ENCODE measurements at regions not wholly inside any gene's neighbourhood (a gene's known extent, or its start where the extent isn't known, plus 50 kb on each side); places are given as distances from the start of the nearest gene placed in this dataset.
A peak's percentile ranks its signal among the peaks of the same experiment; 100 is the strongest.

- TF ChIP-seq PKNOX1 (IDR thresholded peaks at IDR 0.05) = peak; percentile 32; the same call in 1 of the 2 replicates
Observed at GRCh38 chr5:139740992-139741672, 54.5 kb upstream of the PSD2 start (continued).

GRCh38 chr5:139741823-139742172 is 53.8 kb upstream of the PSD2 start:
- H3K4me2 ChIP-seq (ENCODE audit: control insufficient read depth, insufficient read depth) = no peak overlapping the region
- in situ Hi-C loops (cut with MboI) (no loop called here), intact Hi-C loops (cut with micrococcal nuclease; ENCODE audit: unreplicated experiment) (no loop called here)
- H3K27ac ChIP-seq (ENCODE audit: control insufficient read depth, insufficient read depth) = no peak overlapping the region
- H2AFZ ChIP-seq (ENCODE audit: control insufficient read depth, low read depth, low read length) = no peak overlapping the region
- H3K79me2 ChIP-seq (ENCODE audit: control insufficient read depth, insufficient read depth, low read length) = no peaks in the 10 kb centered on the region
- TF ChIP-seq NRF1 (conservative IDR thresholded peaks at IDR 0.05; ENCODE audit: low read depth, low read length) (no peak), CREB1 (IDR thresholded peaks at IDR 0.05; ENCODE audit: low read depth) (no peak), ZBED1 (IDR thresholded peaks at IDR 0.05; ENCODE audit: borderline replicate concordance) (no peak), LARP7 (IDR thresholded peaks at IDR 0.05) (no peak), MYB (IDR thresholded peaks at IDR 0.05; ENCODE audit: borderline replicate concordance, low read depth, low read length) (no peak), BHLHE40 (IDR thresholded peaks at IDR 0.05; ENCODE audit: borderline replicate concordance in 1 of 2, low read depth in 2 of 2, low read length in 1 of 2) (no peak), ELK1 (IDR thresholded peaks at IDR 0.05; ENCODE audit: low read depth, low read length) (no peak), ESRRA (IDR thresholded peaks at IDR 0.05; ENCODE audit: low read length) (no peak)
- ChIA-PET CTCF (interaction anchor here (1.0 to 3.5 kb wide), 3 partner anchors 11 to 108 kb away, joined by 3 to 19 read pairs (median 13); no protein-coding TSS in a partner anchor), POLR2A (no interaction called here), RAD21 (ENCODE audit: unreplicated experiment) (interaction anchor here (0.9 to 1.6 kb wide), 3 partner anchors 30 to 108 kb away, joined by 3 to 5 read pairs (median 3); no protein-coding TSS in a partner anchor), SMC1A (ENCODE audit: uncharacterized antibody, unreplicated experiment) (interaction anchor here (1.2 to 6.6 kb wide), 4 partner anchors 10 to 106 kb away, joined by 3 to 50 read pairs (median 7); no protein-coding TSS in a partner anchor)
- H3K27me3 ChIP-seq (replicated peaks in 1 of 2; ENCODE audit: control insufficient read depth in 2 of 2, insufficient read depth in 2 of 2, low read length in 1 of 2) = peaks cover 0 to 3% of the 10 kb centered on the region in 2 experiments; a peak in 1 of 4 replicates
- FAIRE-seq (no peak), ATAC-seq (no peak), DNase-seq (ENCODE audit: low read depth, low spot score) (no peak)
- WGBS (ENCODE audit: insufficient coverage, insufficient replicate concordance, low lambda C conversion rate, missing lambda C conversion rate) = 48% methylated on average over 3 of the region's 3 CpGs
- H4K20me1 ChIP-seq (ENCODE audit: control insufficient read depth, insufficient read depth) = no peaks in the 10 kb centered on the region
- no peak overlapping the region for H3K9ac ChIP-seq (ENCODE audit: control insufficient read depth, insufficient read depth, low read length)
- H3K9me3 ChIP-seq (replicated peaks; ENCODE audit: control insufficient read depth, insufficient read depth, low read length) = no peaks in the 10 kb centered on the region
- no peak overlapping the region for H3K4me3 ChIP-seq
- BruUV-seq (replicated peaks) = no TSS peak
- no peaks in the 10 kb centered on the region for H3K36me3 ChIP-seq (ENCODE audit: control insufficient read depth in 2 of 2, insufficient read depth in 2 of 2, low read length in 1 of 2)
- H3K4me1 ChIP-seq (ENCODE audit: control insufficient read depth, insufficient read depth, low read length) = peaks cover 39% of the 10 kb centered on the region

Measured in GM12878 (cell line).